ENCODE measurements at regions not wholly inside any gene's neighbourhood (a gene's known extent, or its start where the extent isn't known, plus 50 kb on each side); places are given as distances from the start of the nearest gene placed in this dataset. TPM values are rescaled to one million over a fixed set of nuclear protein-coding genes. Genes with fewer than 3 reads are reported as not detected.

- CTCF ChIA-PET (ENCODE audit: unreplicated experiment) = no interaction called here
Measured at GRCh38 chr6:33854572-33855030, 50.8 kb upstream of the MLN start.

DNA sequence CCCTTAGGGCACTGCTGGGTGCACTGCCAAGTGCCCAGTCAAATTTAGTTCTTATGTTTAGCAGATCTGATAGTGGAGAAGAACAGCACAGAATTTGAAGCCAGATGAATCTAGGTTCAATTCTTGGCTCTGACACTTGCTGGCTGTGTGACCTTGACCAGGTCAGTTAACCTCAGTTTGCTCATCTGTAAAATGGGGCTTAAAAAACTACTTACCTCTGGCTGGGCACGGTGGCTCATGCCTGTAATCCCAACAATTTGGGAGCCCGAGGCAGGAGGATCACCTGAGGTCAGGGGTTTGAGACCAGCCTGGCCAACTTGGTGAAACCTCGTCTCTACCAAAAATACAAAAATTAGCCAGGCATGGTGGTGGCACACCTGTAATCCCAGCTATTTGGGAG lies 49.9 kb upstream of the MLN start:
- Histone ChIP-seq H3K36me3 (ENCODE audit: insufficient read depth, low read length) (no peaks in the 10 kb centered on the region), H3K4me3 (ENCODE audit: low read depth, low read length, poor library complexity, severe bottlenecking) (no peak overlapping the region), H3K27ac (ENCODE audit: low read depth, low read length, poor library complexity, severe bottlenecking) (no peak overlapping the region), H4K20me1 (ENCODE audit: insufficient read depth, low read length) (no peaks in the 10 kb centered on the region), H3K9me2 (ENCODE audit: insufficient read depth, low read length) (no peaks in the 10 kb centered on the region), H2AFZ (ENCODE audit: low read length) (no peak overlapping the region), H3K79me2 (ENCODE audit: insufficient read depth, low read depth, low read length) (no peaks in the 10 kb centered on the region), H3K9me3 (ENCODE audit: low read length) (no peaks in the 10 kb centered on the region), H3K4me1 (ENCODE audit: insufficient read depth, low read length, poor library complexity, severe bottlenecking) (no peaks in the 10 kb centered on the region), H3K4me2 (ENCODE audit: low read length) (no peak overlapping the region)
- intact Hi-C loops (cut with micrococcal nuclease; ENCODE audit: unreplicated experiment) = no loop called here
- ChIA-PET POLR2A (no interaction called here), CTCF (ENCODE audit: unreplicated experiment) (no interaction called here)
- DNase-seq (ENCODE audit: low spot score) = no peak
- no peak for TF ChIP-seq EZH2phosphoT487 (IDR thresholded peaks at IDR 0.05; ENCODE audit: borderline replicate concordance, low read depth, low read length)
- TF ChIP-seq, protein P1, sequence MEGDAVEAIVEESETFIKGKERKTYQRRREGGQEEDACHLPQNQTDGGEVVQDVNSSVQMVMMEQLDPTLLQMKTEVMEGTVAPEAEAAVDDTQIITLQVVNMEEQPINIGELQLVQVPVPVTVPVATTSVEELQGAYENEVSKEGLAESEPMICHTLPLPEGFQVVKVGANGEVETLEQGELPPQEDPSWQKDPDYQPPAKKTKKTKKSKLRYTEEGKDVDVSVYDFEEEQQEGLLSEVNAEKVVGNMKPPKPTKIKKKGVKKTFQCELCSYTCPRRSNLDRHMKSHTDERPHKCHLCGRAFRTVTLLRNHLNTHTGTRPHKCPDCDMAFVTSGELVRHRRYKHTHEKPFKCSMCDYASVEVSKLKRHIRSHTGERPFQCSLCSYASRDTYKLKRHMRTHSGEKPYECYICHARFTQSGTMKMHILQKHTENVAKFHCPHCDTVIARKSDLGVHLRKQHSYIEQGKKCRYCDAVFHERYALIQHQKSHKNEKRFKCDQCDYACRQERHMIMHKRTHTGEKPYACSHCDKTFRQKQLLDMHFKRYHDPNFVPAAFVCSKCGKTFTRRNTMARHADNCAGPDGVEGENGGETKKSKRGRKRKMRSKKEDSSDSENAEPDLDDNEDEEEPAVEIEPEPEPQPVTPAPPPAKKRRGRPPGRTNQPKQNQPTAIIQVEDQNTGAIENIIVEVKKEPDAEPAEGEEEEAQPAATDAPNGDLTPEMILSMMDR (conservative IDR thresholded peaks at IDR 0.05; ENCODE audit: low read length) = no peak
- no TSS peak for BruUV-seq (replicated peaks)

More at GRCh38 chr6:33854572-33855030, 50.8 kb upstream of the MLN start:
- Histone ChIP-seq H4K20me1 (ENCODE audit: insufficient read depth, low read length) (no peaks in the 10 kb centered on the region), H3K4me3 (ENCODE audit: low read depth, low read length, poor library complexity, severe bottlenecking) (no peak overlapping the region), H3K27ac (ENCODE audit: low read depth, low read length, poor library complexity, severe bottlenecking) (no peak overlapping the region), H3K36me3 (ENCODE audit: insufficient read depth, low read length) (no peaks in the 10 kb centered on the region), H3K4me1 (ENCODE audit: insufficient read depth, low read length, poor library complexity, severe bottlenecking) (no peaks in the 10 kb centered on the region), H3K4me2 (ENCODE audit: low read length) (no peak overlapping the region), H3K9me3 (ENCODE audit: low read length) (no peaks in the 10 kb centered on the region), H3K79me2 (ENCODE audit: insufficient read depth, low read depth, low read length) (no peaks in the 10 kb centered on the region), H3K9me2 (ENCODE audit: insufficient read depth, low read length) (no peaks in the 10 kb centered on the region), H2AFZ (ENCODE audit: low read length) (no peak overlapping the region)
- intact Hi-C loops (cut with micrococcal nuclease; ENCODE audit: unreplicated experiment) = no loop called here
- no peak for DNase-seq (ENCODE audit: low spot score)
- POLR2A ChIA-PET = no interaction called here
- no peak for TF ChIP-seq EZH2phosphoT487 (IDR thresholded peaks at IDR 0.05; ENCODE audit: borderline replicate concordance, low read depth, low read length)
- BruUV-seq (replicated peaks) = no TSS peak

Small RNA genes in the stretch of these regions (microRNA-seq; reads per million reads assigned to microRNA genes)
- gene MIR7159 (ENCODE audit: borderline replicate concordance) = not detected

Small RNA genes in the stretch of these regions (small RNA-seq; reads per million reads assigned to genes)
- gene AL138889.2 (not detected), gene MIR7159 (not detected)
